ENCODE measurements at regions not wholly inside any gene's neighbourhood (a gene's known extent, or its start where the extent isn't known, plus 50 kb on each side); places are given as distances from the start of the nearest gene placed in this dataset.
"Not testable (repeated sequence)": the region's sequence is repeated elsewhere in the genome, so short reads cannot be mapped to it uniquely, and the experiment has no call there.

- not testable (repeated sequence) for H3K4me1 Mint-ChIP-seq (ENCODE audit: low read depth); H3K4me3 Mint-ChIP-seq; H3K27ac Mint-ChIP-seq; H3K9me3 Mint-ChIP-seq; H3K36me3 Mint-ChIP-seq (ENCODE audit: insufficient read depth in 2 of 2); ATAC-seq (replicated peaks in 1 of 2); DNase-seq
- peaks cover 14% of the 10 kb centered on the region for H3K27me3 Mint-ChIP-seq (ENCODE audit: low read depth)
Measured at GRCh38 chr4:3589946-3590924, 58.0 kb upstream of the LRPAP1 start.

- H3K36me3 Mint-ChIP-seq (ENCODE audit: insufficient read depth in 2 of 2); H3K27ac Mint-ChIP-seq; ATAC-seq (replicated peaks in 1 of 2); H3K9me3 Mint-ChIP-seq; H3K4me1 Mint-ChIP-seq (ENCODE audit: low read depth); H3K4me3 Mint-ChIP-seq; DNase-seq: not testable (repeated sequence)
- H3K27me3 Mint-ChIP-seq (ENCODE audit: low read depth), result peaks cover 14% of the 10 kb centered on the region
Measured at GRCh38 chr4:3589379-3589778, 57.2 kb upstream of the LRPAP1 start.

- not testable (repeated sequence) for H3K36me3 Mint-ChIP-seq (ENCODE audit: insufficient read depth in 2 of 2); H3K9me3 Mint-ChIP-seq; H3K4me3 Mint-ChIP-seq; H3K27ac Mint-ChIP-seq; H3K27me3 Mint-ChIP-seq (ENCODE audit: low read depth); DNase-seq; H3K4me1 Mint-ChIP-seq (ENCODE audit: low read depth); ATAC-seq (replicated peaks in 1 of 2)
Measured at GRCh38 chr4:3588517-3589194, 56.4 kb upstream of the LRPAP1 start.

- not testable (repeated sequence) for H3K27ac Mint-ChIP-seq; H3K9me3 Mint-ChIP-seq; ATAC-seq (replicated peaks in 1 of 2); H3K27me3 Mint-ChIP-seq (ENCODE audit: low read depth); DNase-seq; H3K36me3 Mint-ChIP-seq (ENCODE audit: insufficient read depth in 2 of 2); H3K4me3 Mint-ChIP-seq; H3K4me1 Mint-ChIP-seq (ENCODE audit: low read depth)
Measured at GRCh38 chr4:3586596-3586995, 54.4 kb upstream of the LRPAP1 start.

GRCh38 chr4:3585567-3585966 is 53.3 kb upstream of the LRPAP1 start:
- not testable (repeated sequence) for H3K27ac Mint-ChIP-seq; H3K4me1 Mint-ChIP-seq (ENCODE audit: low read depth); H3K36me3 Mint-ChIP-seq (ENCODE audit: insufficient read depth in 2 of 2); H3K9me3 Mint-ChIP-seq; H3K4me3 Mint-ChIP-seq; DNase-seq; ATAC-seq (replicated peaks in 1 of 2); H3K27me3 Mint-ChIP-seq (ENCODE audit: low read depth)

- Mint-ChIP-seq H3K36me3 (ENCODE audit: insufficient read depth in 2 of 2) (no peaks in the 10 kb centered on the region), H3K4me3 (no peak overlapping the region)
Measured at GRCh38 chr4:3582091-3582475, 49.9 kb upstream of the LRPAP1 start.

More at GRCh38 chr4:3582091-3582475, 49.9 kb upstream of the LRPAP1 start:
- Mint-ChIP-seq H3K27me3 (ENCODE audit: low read depth) (peaks cover 12% of the 10 kb centered on the region), H3K27ac (no peak overlapping the region), H3K9me3 (peaks cover 0 to 2% of the 10 kb centered on the region in 2 donors), H3K4me1 (ENCODE audit: low read depth) (no peaks in the 10 kb centered on the region)
- DNase-seq, result no peak
- ATAC-seq (replicated peaks in 1 of 2), result no peak

Measured in activated T-cell treated with anti-CD3 and anti-CD28 coated beads, Interleukin-2, amount 50 U/mL, for 72 hours (primary cell).